Hepatocyte (in vitro differentiated cells): ENCODE measurements at regions not wholly inside any gene's neighbourhood (a gene's known extent, or its start where the extent isn't known, plus 50 kb on each side); places are given as distances from the start of the nearest gene placed in this dataset.

Experiments used
- DNase-seq: peaks from one replicate; pipeline ENCODE4 v3.0.0-alpha.2; 2016; ENCODE audit warnings: low spot score
- H2AFZ ChIP-seq: fragments of 200-600 bp; sonication (generic); 2 replicates; pipeline ENCODE4 v1.6.0; 2016; ENCODE audit warnings: antibody characterized with exemption, mild to moderate bottlenecking
- H3K27ac ChIP-seq: fragments of 200-600 bp; sonication (generic); 2 replicates; pipeline ENCODE4 v1.5.1; 2016; ENCODE audit warnings: mild to moderate bottlenecking
- H3K27me3 ChIP-seq: fragments of 200-600 bp; sonication (generic); 2 replicates; pipeline ENCODE4 v1.6.1; 2016
- H3K36me3 ChIP-seq: fragments of 200-600 bp; sonication (generic); replicated peaks from 2 replicates; pipeline ENCODE4 v1.5.1; 2016; ENCODE audit warnings: low read depth; ENCODE audit not compliant: insufficient read depth
- H3K4me1 ChIP-seq: fragments of 200-600 bp; sonication (generic); 2 replicates; pipeline ENCODE4 v1.5.1; 2016; ENCODE audit warnings: mild to moderate bottlenecking, moderate library complexity; ENCODE audit not compliant: insufficient read depth
- H3K4me2 ChIP-seq: fragments of 200-600 bp; sonication (generic); 2 replicates; pipeline ENCODE4 v1.6.0; 2016
- H3K4me3 ChIP-seq: fragments of 200-600 bp; sonication (generic); 2 replicates; pipeline ENCODE4 v1.5.1; 2016; ENCODE audit warnings: mild to moderate bottlenecking
- H3K79me2 ChIP-seq: fragments of 200-600 bp; sonication (generic); 2 replicates; pipeline ENCODE4 v1.6.0; 2017; ENCODE audit warnings: mild to moderate bottlenecking
- H3K9me2 ChIP-seq: fragments of 200-600 bp; sonication (generic); replicated peaks from 2 replicates; pipeline ENCODE4 v1.6.0; 2017; ENCODE audit warnings: mild to moderate bottlenecking; ENCODE audit not compliant: insufficient read depth
- H3K9me3 ChIP-seq: fragments of 200-600 bp; sonication (generic); 2 replicates; pipeline ENCODE4 v1.5.1; 2016; ENCODE audit warnings: low read depth, mild to moderate bottlenecking
- H4K20me1 ChIP-seq: fragments of 200-600 bp; sonication (generic); 2 replicates; pipeline ENCODE4 v1.6.0; 2016; ENCODE audit warnings: mild to moderate bottlenecking; ENCODE audit not compliant: insufficient read depth, poor library complexity, severe bottlenecking
- CTCF ChIP-seq: fragments of 200-600 bp; sonication (generic); IDR thresholded peaks from 2 replicates; pipeline ENCODE4 v1.5.1; 2016; ENCODE audit warnings: antibody characterized with exemption, mild to moderate bottlenecking; ENCODE audit not compliant: poor library complexity
- EZH2 ChIP-seq: fragments of 200-600 bp; sonication (generic); IDR thresholded peaks from 2 replicates; pipeline ENCODE4 v1.6.1; 2016; ENCODE audit warnings: antibody characterized with exemption, mild to moderate bottlenecking, borderline replicate concordance
- EZH2phosphoT487 ChIP-seq: fragments of 200-600 bp; sonication (generic); IDR thresholded peaks from one replicate; pipeline ENCODE4 v1.6.1; 2018; ENCODE audit warnings: antibody characterized with exemption, mild to moderate bottlenecking, low read depth, moderate library complexity; ENCODE audit not compliant: unreplicated experiment, severe bottlenecking
- WGBS: methylation state at CpG from one replicate; pipeline ENCODE4 v1.1.6; 2016; ENCODE audit warnings: low lambda C conversion rate; ENCODE audit errors: missing lambda C conversion rate; 5-methylcytosine and 5-hydroxymethylcytosine counted together

- Histone ChIP-seq H3K9me3 (no peaks in the 10 kb centered on the region), H4K20me1 (no peaks in the 10 kb centered on the region), H3K27ac (no peak overlapping the region), H3K4me2 (no peak overlapping the region), H3K27me3 (no peaks in the 10 kb centered on the region), H3K9me2 (no peaks in the 10 kb centered on the region), H3K4me3 (no peak overlapping the region), H2AFZ (no peak overlapping the region), H3K4me1 (no peaks in the 10 kb centered on the region), H3K79me2 (no peaks in the 10 kb centered on the region), H3K36me3 (no peaks in the 10 kb centered on the region)
- no peak for DNase-seq
- no peak for TF ChIP-seq EZH2
- TF ChIP-seq EZH2phosphoT487 = no peak
- TF ChIP-seq CTCF = no peak
- 92% methylated on average over 2 of the region's 2 CpGs for WGBS
Observed at GRCh38 chr5:74295676-74296075, 344.9 kb downstream of the ENC1 start.

GRCh38 chr5:74295141-74295540 lies 345.4 kb downstream of the ENC1 start:
- H3K79me2 ChIP-seq = no peaks in the 10 kb centered on the region
- no peak overlapping the region for H3K4me3 ChIP-seq
- TF ChIP-seq EZH2 = no peak
- TF ChIP-seq EZH2phosphoT487 = no peak
- TF ChIP-seq CTCF = no peak
- no peaks in the 10 kb centered on the region for H3K36me3 ChIP-seq
- H3K9me3 ChIP-seq = no peaks in the 10 kb centered on the region
- H3K4me2 ChIP-seq = no peak overlapping the region
- no peaks in the 10 kb centered on the region for H3K4me1 ChIP-seq
- H4K20me1 ChIP-seq = no peaks in the 10 kb centered on the region
- no peak overlapping the region for H2AFZ ChIP-seq
- H3K27ac ChIP-seq = no peak overlapping the region
- H3K27me3 ChIP-seq = no peaks in the 10 kb centered on the region
- H3K9me2 ChIP-seq = no peaks in the 10 kb centered on the region
- DNase-seq = no peak
- 94% methylated on average over 3 of the region's 3 CpGs for WGBS

- H3K9me2 ChIP-seq = no peaks in the 10 kb centered on the region
- TF ChIP-seq EZH2phosphoT487 (no peak), EZH2 (no peak), CTCF (no peak)
- H3K9me3 ChIP-seq = no peaks in the 10 kb centered on the region
- H3K4me3 ChIP-seq = no peak overlapping the region
- no peaks in the 10 kb centered on the region for H3K4me1 ChIP-seq
- no peak for DNase-seq
- H3K27ac ChIP-seq = no peak overlapping the region
- no peaks in the 10 kb centered on the region for H4K20me1 ChIP-seq
- WGBS = 90% methylated on average over 6 of the region's 6 CpGs
- H2AFZ ChIP-seq = no peak overlapping the region
- no peaks in the 10 kb centered on the region for H3K27me3 ChIP-seq
- H3K4me2 ChIP-seq = no peak overlapping the region
- no peaks in the 10 kb centered on the region for H3K36me3 ChIP-seq
- no peaks in the 10 kb centered on the region for H3K79me2 ChIP-seq
Observed at GRCh38 chr5:74294231-74294705, 346.3 kb downstream of the ENC1 start.

GRCh38 chr5:74293182-74293581 lies 347.3 kb downstream of the ENC1 start:
- Histone ChIP-seq H4K20me1 (no peaks in the 10 kb centered on the region), H3K27ac (no peak overlapping the region), H3K4me1 (no peaks in the 10 kb centered on the region), H3K9me2 (no peaks in the 10 kb centered on the region), H2AFZ (no peak overlapping the region), H3K79me2 (no peaks in the 10 kb centered on the region), H3K4me2 (no peak overlapping the region), H3K4me3 (no peak overlapping the region), H3K36me3 (no peaks in the 10 kb centered on the region), H3K27me3 (no peaks in the 10 kb centered on the region), H3K9me3 (no peaks in the 10 kb centered on the region)
- TF ChIP-seq EZH2 = no peak
- WGBS = 89% methylated on average over 5 of the region's 5 CpGs
- DNase-seq = no peak
